Effector memory CD8-positive, alpha-beta T cell (primary cell): ENCODE measurements at regions not wholly inside any gene's neighbourhood (a gene's known extent, or its start where the extent isn't known, plus 50 kb on each side); places are given as distances from the start of the nearest gene placed in this dataset.
"Not testable (repeated sequence)": the region's sequence is repeated elsewhere in the genome, so short reads cannot be mapped to it uniquely, and the experiment has no call there.

Experiments
- ATAC-seq: fragments of 150-1000 bp; cut with Tn5 transposase; replicated peaks from 2 replicates; pipeline ENCODE4 v1.10.0; 2021; ENCODE audit warnings: mild to moderate bottlenecking, moderate library complexity
- DNase-seq, 3 experiments: peaks; one replicate each; pipeline ENCODE4 v3.0.0; 2021
- H3K27ac Mint-ChIP-seq, 2 donors: one replicate each; pipeline ENCODE4 v1.8.0; 2022; ENCODE audit warnings: mild to moderate bottlenecking in 2 of 2, mixed read lengths in 2 of 2, moderate library complexity in 2 of 2
- H3K27me3 Mint-ChIP-seq, 2 donors: one replicate each; pipeline ENCODE4 v1.8.0; 2022; ENCODE audit warnings: mixed read lengths in 2 of 2
- H3K36me3 Mint-ChIP-seq: one replicate; pipeline ENCODE4 v1.8.0; 2022; ENCODE audit warnings: mild to moderate bottlenecking, moderate library complexity, mixed read lengths; ENCODE audit not compliant: insufficient read depth
- H3K4me1 Mint-ChIP-seq, 2 donors: one replicate each; pipeline ENCODE4 v1.8.0; 2022; ENCODE audit warnings: low read depth in 2 of 2, mixed read lengths in 2 of 2
- H3K4me3 Mint-ChIP-seq, 2 donors: one replicate each; pipeline ENCODE4 v1.8.0; 2022; ENCODE audit warnings: mild to moderate bottlenecking in 2 of 2, mixed read lengths in 2 of 2, moderate library complexity in 2 of 2
- H3K9me3 Mint-ChIP-seq, 2 donors: one replicate each; pipeline ENCODE4 v1.8.0; 2022; ENCODE audit warnings: mixed read lengths in 2 of 2

DNA sequence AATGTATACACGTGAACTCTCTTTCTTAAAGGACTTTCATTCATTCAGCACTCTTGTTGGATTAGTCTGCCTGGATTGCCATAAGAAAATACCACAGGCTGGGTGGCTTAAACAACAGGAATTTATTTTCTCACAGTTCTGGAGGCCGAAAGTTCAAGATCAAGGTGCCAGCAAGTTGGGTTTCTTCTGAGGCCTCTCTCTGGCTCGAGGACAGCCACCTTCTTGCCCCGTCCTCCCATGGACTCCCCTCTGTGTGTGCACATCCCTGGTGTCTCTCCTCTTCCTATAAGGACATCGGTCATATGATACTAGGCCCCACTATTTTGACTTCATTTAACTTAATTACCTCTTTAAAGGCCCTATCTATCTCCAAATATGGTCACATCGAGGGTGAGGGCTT, 110.4 kb upstream of the BMPER start:
- Mint-ChIP-seq H3K4me1 (no peaks in the 10 kb centered on the region), H3K4me3 (no peak overlapping the region), H3K36me3 (no peaks in the 10 kb centered on the region), H3K27ac (no peak overlapping the region), H3K9me3 (no peaks in the 10 kb centered on the region), H3K27me3 (no peaks in the 10 kb centered on the region)
- DNase-seq (no peak), ATAC-seq (no peak)

- Mint-ChIP-seq H3K27me3 (no peaks in the 10 kb centered on the region), H3K4me3 (no peak overlapping the region), H3K36me3 (no peaks in the 10 kb centered on the region), H3K4me1 (no peaks in the 10 kb centered on the region), H3K9me3 (no peaks in the 10 kb centered on the region), H3K27ac (no peak overlapping the region)
- DNase-seq (no peak), ATAC-seq (no peak)
Observed at GRCh38 chr7:33796538-33796937, 108.8 kb upstream of the BMPER start.

GRCh38 chr7:33797512-33797911, 107.8 kb upstream of the BMPER start:
- H3K9me3 Mint-ChIP-seq, ATAC-seq, H3K27ac Mint-ChIP-seq, H3K36me3 Mint-ChIP-seq, H3K27me3 Mint-ChIP-seq, H3K4me1 Mint-ChIP-seq, DNase-seq, H3K4me3 Mint-ChIP-seq: not testable (repeated sequence)

DNA sequence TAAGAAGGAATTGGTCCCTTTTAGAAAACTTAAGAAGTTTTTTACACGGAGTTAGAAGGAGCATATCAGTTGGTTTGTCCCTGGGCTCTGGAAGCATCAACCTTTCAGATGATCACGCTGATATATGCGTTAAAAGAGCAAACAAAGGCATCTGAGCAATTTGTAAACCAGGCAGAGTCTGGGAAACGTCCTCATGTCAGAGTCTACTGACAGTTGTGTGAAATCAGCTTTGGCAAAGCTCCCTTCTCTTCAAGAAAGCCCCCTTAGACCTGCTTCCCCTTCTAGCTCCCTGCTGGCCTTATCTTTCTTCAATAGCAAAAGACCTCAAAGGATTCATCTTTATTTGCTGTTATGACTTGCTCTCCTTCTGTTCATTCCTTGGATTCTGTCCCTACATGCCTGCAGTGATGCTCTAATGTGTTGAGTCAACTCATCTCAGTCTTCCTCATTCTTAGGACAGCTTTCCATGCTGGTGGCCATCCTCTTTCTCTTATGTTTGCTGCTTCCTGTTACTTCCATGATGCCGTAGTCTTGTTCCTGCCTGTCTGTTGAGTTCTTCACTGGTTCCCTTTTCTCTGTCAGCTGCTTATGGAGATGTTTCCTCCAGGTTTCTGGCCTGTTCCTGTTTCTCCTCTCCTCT, 106.5 kb upstream of the BMPER start:
- H3K36me3 Mint-ChIP-seq, result no peaks in the 10 kb centered on the region
- no peak overlapping the region for H3K27ac Mint-ChIP-seq
- no peak overlapping the region for H3K4me3 Mint-ChIP-seq
- DNase-seq, result no peak
- no peaks in the 10 kb centered on the region for H3K4me1 Mint-ChIP-seq
- no peaks in the 10 kb centered on the region for H3K27me3 Mint-ChIP-seq
- H3K9me3 Mint-ChIP-seq, result no peaks in the 10 kb centered on the region
- ATAC-seq, result no peak

- Mint-ChIP-seq H3K4me1 (no peaks in the 10 kb centered on the region), H3K27me3 (no peaks in the 10 kb centered on the region), H3K9me3 (no peaks in the 10 kb centered on the region), H3K27ac (no peak overlapping the region), H3K4me3 (no peak overlapping the region), H3K36me3 (no peaks in the 10 kb centered on the region)
- ATAC-seq (no peak), DNase-seq (no peak)
Observed at GRCh38 chr7:33799766-33800165, 105.6 kb upstream of the BMPER start.

DNA sequence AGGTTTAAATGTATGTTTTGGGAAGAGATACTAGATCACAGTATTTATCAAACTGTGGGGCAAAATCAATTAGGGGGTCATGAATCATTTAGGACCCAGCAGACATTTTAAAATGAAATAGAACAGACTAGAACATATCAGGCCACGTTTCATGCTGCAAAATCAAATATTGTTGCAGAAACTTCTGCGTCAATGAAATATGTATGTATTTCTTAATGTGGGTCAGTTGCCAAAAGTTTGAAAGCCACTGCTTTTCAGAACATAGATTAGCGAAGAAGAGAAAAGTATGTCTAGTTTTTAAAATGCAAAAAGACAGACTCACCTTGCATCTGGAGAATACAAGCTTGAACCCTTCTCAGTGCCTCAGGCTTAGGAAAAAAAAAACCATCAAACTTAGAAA, 102.7 kb upstream of the BMPER start:
- Mint-ChIP-seq H3K27me3 (no peaks in the 10 kb centered on the region), H3K36me3 (no peaks in the 10 kb centered on the region), H3K4me1 (no peaks in the 10 kb centered on the region), H3K27ac (no peak overlapping the region), H3K4me3 (no peak overlapping the region), H3K9me3 (no peaks in the 10 kb centered on the region)
- ATAC-seq (no peak), DNase-seq (no peak)

- Mint-ChIP-seq H3K9me3 (no peaks in the 10 kb centered on the region), H3K27ac (no peak overlapping the region), H3K4me3 (no peak overlapping the region), H3K4me1 (no peaks in the 10 kb centered on the region), H3K27me3 (no peaks in the 10 kb centered on the region), H3K36me3 (no peaks in the 10 kb centered on the region)
- DNase-seq, result no peak
- no peak for ATAC-seq
Observed at GRCh38 chr7:33804140-33804660, 101.1 kb upstream of the BMPER start.

DNA sequence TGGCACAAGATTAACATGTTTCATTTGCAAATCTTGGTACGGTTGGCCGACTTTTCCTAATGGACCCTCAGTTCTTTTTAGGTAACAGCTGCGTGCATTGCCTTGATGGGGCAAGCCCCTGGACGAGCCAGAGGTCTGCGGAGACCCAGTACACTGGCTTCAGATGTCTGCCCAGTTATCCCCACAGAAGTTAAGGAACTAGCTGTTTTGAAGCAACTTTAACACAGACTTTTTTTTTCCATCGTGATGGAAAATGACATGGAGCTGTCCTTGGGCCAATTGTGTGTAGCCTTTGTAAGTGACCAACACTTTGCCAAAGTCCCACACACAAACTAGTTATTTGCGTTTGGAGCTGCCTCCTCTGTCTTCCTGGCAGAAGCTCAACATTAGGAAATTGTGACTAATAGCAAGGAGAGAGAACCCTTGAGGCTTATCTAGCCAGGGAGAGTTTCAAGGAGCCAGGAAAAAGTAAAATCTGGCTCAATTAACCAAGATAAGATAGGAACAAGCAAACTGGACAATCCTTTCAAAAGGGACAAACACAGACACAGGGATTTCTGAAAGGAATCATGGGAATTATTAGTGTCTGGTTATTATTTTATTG, 99.6 kb upstream of the BMPER start:
- Mint-ChIP-seq H3K36me3 (no peaks in the 10 kb centered on the region), H3K27ac (no peak overlapping the region), H3K27me3 (no peaks in the 10 kb centered on the region), H3K9me3 (no peaks in the 10 kb centered on the region), H3K4me1 (no peaks in the 10 kb centered on the region), H3K4me3 (no peak overlapping the region)
- DNase-seq (no peak), ATAC-seq (no peak)

DNA sequence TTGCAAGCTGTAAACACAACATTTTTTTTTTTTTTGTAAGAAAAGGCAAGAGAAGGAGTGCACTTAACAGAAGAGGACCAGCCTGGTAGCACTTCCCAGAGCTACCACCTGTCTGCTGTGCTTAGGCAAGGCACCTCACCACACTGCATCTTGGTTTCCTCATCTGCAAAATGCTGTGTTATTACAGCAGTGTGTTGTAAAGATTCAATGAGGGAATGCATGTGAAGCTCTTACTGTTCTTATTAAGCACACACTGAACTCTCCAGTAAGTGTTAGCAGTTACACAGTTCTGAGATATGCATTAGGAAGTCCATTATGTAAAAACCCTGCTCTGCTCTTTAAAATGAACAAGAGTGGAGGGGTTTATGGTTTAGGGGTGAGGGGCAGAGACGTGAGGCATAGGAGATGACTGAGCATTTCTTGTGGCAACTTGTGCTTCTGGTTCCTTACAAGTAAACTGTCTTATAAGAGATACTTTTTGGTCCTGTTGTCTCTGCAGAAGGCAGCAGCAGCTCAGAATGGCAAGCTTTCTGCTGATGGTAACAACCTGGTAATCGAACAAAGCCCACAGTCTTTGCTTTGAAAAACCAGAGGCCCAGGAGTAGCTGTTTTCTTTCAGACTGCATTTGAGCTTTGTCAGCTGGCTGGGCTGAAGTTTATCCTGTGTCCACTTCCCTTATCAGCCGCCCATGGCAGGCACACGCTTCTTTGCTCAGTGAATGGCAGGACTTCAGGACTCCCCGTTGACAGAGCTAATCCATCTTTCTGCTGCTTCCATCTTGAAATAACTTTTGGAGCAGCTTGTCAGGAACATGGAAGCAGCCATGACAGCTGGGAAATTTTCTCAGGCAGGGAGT, 98.8 kb upstream of the BMPER start:
- H3K4me3 Mint-ChIP-seq, result no peak overlapping the region
- H3K27ac Mint-ChIP-seq, result no peak overlapping the region
- no peaks in the 10 kb centered on the region for H3K4me1 Mint-ChIP-seq
- DNase-seq (no peak), ATAC-seq (no peak)
- no peaks in the 10 kb centered on the region for H3K36me3 Mint-ChIP-seq
- no peaks in the 10 kb centered on the region for H3K27me3 Mint-ChIP-seq
- no peaks in the 10 kb centered on the region for H3K9me3 Mint-ChIP-seq

- Mint-ChIP-seq H3K9me3 (no peaks in the 10 kb centered on the region), H3K36me3 (no peaks in the 10 kb centered on the region), H3K27me3 (no peaks in the 10 kb centered on the region), H3K27ac (no peak overlapping the region), H3K4me3 (no peak overlapping the region), H3K4me1 (no peaks in the 10 kb centered on the region)
- DNase-seq (no peak), ATAC-seq (no peak)
Observed at GRCh38 chr7:33807155-33807530, 98.2 kb upstream of the BMPER start.

DNA sequence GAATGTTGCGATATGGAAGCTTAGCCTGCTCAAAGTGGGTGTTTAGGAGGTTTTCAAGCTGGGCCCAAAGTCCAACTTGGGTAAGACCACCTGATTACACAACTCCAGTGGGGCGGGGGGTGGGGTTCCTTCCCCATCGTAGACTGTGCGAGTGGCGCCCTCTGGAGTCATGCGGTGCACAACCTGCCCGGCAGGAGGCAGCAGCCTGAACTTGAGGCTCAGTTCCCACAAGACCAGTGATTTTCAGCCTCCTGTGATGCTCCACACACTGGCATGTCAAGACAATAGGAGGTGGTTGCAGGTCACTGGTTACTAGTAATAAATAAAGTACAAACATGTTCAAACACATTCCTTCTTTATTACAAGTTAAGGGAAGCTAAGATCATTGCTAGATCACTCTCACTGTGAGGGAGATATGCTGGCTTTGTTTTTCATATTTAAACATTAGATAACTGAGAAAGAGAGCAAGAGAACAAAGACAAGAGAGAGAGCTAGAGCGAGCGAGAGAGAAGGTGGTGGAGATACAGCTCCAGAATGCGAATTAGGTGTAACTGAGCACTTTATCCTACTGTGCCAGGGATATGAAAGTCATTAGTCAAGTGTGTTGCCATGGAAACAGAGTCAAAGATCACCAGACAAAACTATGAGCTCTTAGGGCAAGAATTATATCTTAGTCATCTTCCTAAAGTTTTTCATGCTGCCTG, 97.4 kb upstream of the BMPER start:
- no peak overlapping the region for H3K27ac Mint-ChIP-seq
- no peaks in the 10 kb centered on the region for H3K4me1 Mint-ChIP-seq
- ATAC-seq (no peak), DNase-seq (no peak)
- no peak overlapping the region for H3K4me3 Mint-ChIP-seq
- H3K9me3 Mint-ChIP-seq, result no peaks in the 10 kb centered on the region
- no peaks in the 10 kb centered on the region for H3K36me3 Mint-ChIP-seq
- no peaks in the 10 kb centered on the region for H3K27me3 Mint-ChIP-seq

DNA sequence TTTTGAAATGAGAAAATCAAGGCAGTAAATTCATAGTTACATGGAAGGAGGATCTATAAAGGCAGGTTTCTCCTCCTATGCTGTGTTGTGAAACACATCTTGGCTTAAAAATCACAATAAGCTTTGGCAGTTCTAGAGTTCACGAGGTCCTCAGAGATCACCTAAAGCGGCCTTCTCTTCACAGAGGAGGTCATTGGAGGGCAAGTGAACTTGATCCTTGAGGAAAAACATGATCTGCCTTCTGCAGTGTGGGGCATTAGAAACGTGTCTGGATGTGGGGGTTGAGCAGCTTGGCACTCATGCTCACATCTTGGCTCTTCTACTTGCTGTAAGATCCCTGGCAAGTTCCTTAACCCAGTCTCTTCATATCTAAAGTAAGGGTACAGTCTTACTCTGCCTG, 96.1 kb upstream of the BMPER start:
- Mint-ChIP-seq H3K36me3 (no peaks in the 10 kb centered on the region), H3K4me1 (peaks cover 0 to 4% of the 10 kb centered on the region in 2 donors), H3K27me3 (no peaks in the 10 kb centered on the region), H3K4me3 (no peak overlapping the region), H3K9me3 (no peaks in the 10 kb centered on the region), H3K27ac (no peak overlapping the region)
- DNase-seq (no peak), ATAC-seq (no peak)

DNA sequence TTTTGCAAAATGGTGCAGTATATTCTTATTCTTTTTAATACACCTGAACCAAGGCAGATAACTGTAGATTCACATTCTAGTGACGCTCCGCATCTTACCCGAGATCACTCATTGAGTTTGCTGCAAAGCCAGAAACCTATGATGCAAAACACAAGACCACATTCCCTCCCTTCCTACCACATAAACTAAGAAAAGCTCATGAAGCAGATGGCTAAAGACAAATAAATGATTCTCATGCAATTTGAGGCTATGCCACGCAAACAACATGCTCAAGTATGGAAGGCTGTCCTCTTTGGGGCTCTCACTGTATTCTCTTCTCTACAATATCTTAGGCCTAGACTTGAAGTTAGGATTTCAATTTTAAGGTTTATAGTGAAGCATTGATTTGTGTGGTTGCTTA, 95.0 kb upstream of the BMPER start:
- no peaks in the 10 kb centered on the region for H3K27me3 Mint-ChIP-seq
- H3K36me3 Mint-ChIP-seq, result no peaks in the 10 kb centered on the region
- H3K4me3 Mint-ChIP-seq, result no peak overlapping the region
- DNase-seq (no peak), ATAC-seq (no peak)
- no peak overlapping the region for H3K27ac Mint-ChIP-seq
- H3K4me1 Mint-ChIP-seq, result peaks cover 2 to 7% of the 10 kb centered on the region in 2 donors
- no peaks in the 10 kb centered on the region for H3K9me3 Mint-ChIP-seq
